Activated naive CD4-positive, alpha-beta T cell treated with anti-CD3 and anti-CD28 coated beads, Interleukin-2, amount 50 U/mL, for 72 hours (primary cell): ENCODE measurements at regions not wholly inside any gene's neighbourhood (a gene's known extent, or its start where the extent isn't known, plus 50 kb on each side); places are given as distances from the start of the nearest gene placed in this dataset.

ENCODE experiments used
- ATAC-seq, 2 donors: fragments of 150-1000 bp; cut with Tn5 transposase; 2 replicates each; pipeline ENCODE4 v1.10.0; 2021; ENCODE audit warnings: mild to moderate bottlenecking in 2 of 2, moderate library complexity in 2 of 2
- DNase-seq, 2 donors: peaks; one replicate each; pipeline ENCODE4 v3.0.0; 2021 to 2022; ENCODE audit warnings: low spot score in 2 of 2
- H3K27ac Mint-ChIP-seq, 2 donors: one replicate each; pipeline ENCODE4 v1.8.0; 2022; ENCODE audit warnings: mild to moderate bottlenecking in 2 of 2, mixed read lengths in 2 of 2
- H3K36me3 Mint-ChIP-seq, 2 donors: one replicate each; pipeline ENCODE4 v1.8.0; 2022; ENCODE audit warnings: mixed read lengths in 2 of 2
- H3K9me3 Mint-ChIP-seq, 2 donors: one replicate each; pipeline ENCODE4 v1.8.0; 2022; ENCODE audit warnings: mixed read lengths in 2 of 2

- no peak overlapping the region for H3K27ac Mint-ChIP-seq
- no peaks in the 10 kb centered on the region for H3K9me3 Mint-ChIP-seq
- H3K36me3 Mint-ChIP-seq: no peaks in the 10 kb centered on the region
- ATAC-seq (no peak), DNase-seq (no peak)
Measured at GRCh38 chr2:6446938-6447608, 418.6 kb downstream of the CMPK2 start.

- Mint-ChIP-seq H3K36me3 (no peaks in the 10 kb centered on the region), H3K27ac (no peak overlapping the region), H3K9me3 (no peaks in the 10 kb centered on the region)
- DNase-seq: no peak
- ATAC-seq: no peak
Measured at GRCh38 chr2:6448893-6449292, 416.8 kb downstream of the CMPK2 start.

GRCh38 chr2:6449343-6449742 lies 416.4 kb downstream of the CMPK2 start:
- H3K9me3 Mint-ChIP-seq: no peaks in the 10 kb centered on the region
- no peak for ATAC-seq

GRCh38 chr2:6452702-6453481 lies 412.8 kb downstream of the CMPK2 start:
- H3K9me3 Mint-ChIP-seq: peaks cover 0 to 2% of the 10 kb centered on the region in 2 donors
- ATAC-seq (no peak), DNase-seq (no peak)
- H3K36me3 Mint-ChIP-seq: no peaks in the 10 kb centered on the region
- H3K27ac Mint-ChIP-seq: no peak overlapping the region

More at GRCh38 chr2:6449343-6449742, 416.4 kb downstream of the CMPK2 start:
- DNase-seq: no peak
- H3K36me3 Mint-ChIP-seq: no peaks in the 10 kb centered on the region
- H3K27ac Mint-ChIP-seq: no peak overlapping the region

GRCh38 chr2:6454286-6454990 lies 411.3 kb downstream of the CMPK2 start:
- Mint-ChIP-seq H3K9me3 (peaks cover 0 to 3% of the 10 kb centered on the region in 2 donors), H3K27ac (no peak overlapping the region), H3K36me3 (no peaks in the 10 kb centered on the region)
- ATAC-seq (no peak), DNase-seq (no peak)

GRCh38 chr2:6459138-6459537 lies 406.6 kb downstream of the CMPK2 start:
- Mint-ChIP-seq H3K9me3 (peaks cover 0 to 3% of the 10 kb centered on the region in 2 donors), H3K36me3 (no peaks in the 10 kb centered on the region), H3K27ac (no peak overlapping the region)
- ATAC-seq: no peak
- no peak for DNase-seq

GRCh38 chr2:6470518-6470917 lies 395.2 kb downstream of the CMPK2 start:
- no peaks in the 10 kb centered on the region for H3K36me3 Mint-ChIP-seq
- no peak overlapping the region for H3K27ac Mint-ChIP-seq
- DNase-seq (no peak), ATAC-seq (no peak)
- H3K9me3 Mint-ChIP-seq: peaks cover 0 to 6% of the 10 kb centered on the region in 2 donors

GRCh38 chr2:6471419-6471818 lies 394.3 kb downstream of the CMPK2 start:
- DNase-seq (no peak), ATAC-seq (no peak)
- Mint-ChIP-seq H3K9me3 (peaks cover 0 to 5% of the 10 kb centered on the region in 2 donors), H3K27ac (no peak overlapping the region), H3K36me3 (no peaks in the 10 kb centered on the region)

GRCh38 chr2:6474161-6475140 lies 391.3 kb downstream of the CMPK2 start:
- Mint-ChIP-seq H3K9me3 (no peaks in the 10 kb centered on the region), H3K36me3 (no peaks in the 10 kb centered on the region), H3K27ac (no peak overlapping the region)
- no peak for ATAC-seq
- DNase-seq: no peak

GRCh38 chr2:6475155-6475940 lies 390.4 kb downstream of the CMPK2 start:
- DNase-seq: no peak
- Mint-ChIP-seq H3K36me3 (no peaks in the 10 kb centered on the region), H3K27ac (no peak overlapping the region), H3K9me3 (peaks cover 0 to 8% of the 10 kb centered on the region in 2 donors)
- no peak for ATAC-seq

GRCh38 chr2:6480514-6480913 lies 385.2 kb downstream of the CMPK2 start:
- Mint-ChIP-seq H3K27ac (no peak overlapping the region), H3K36me3 (no peaks in the 10 kb centered on the region), H3K9me3 (peaks cover 0 to 8% of the 10 kb centered on the region in 2 donors)
- ATAC-seq: no peak
- DNase-seq: no peak

- peaks cover 0 to 8% of the 10 kb centered on the region in 2 donors for H3K9me3 Mint-ChIP-seq
- H3K27ac Mint-ChIP-seq: no peak overlapping the region
- ATAC-seq (no peak), DNase-seq (no peak)
- no peaks in the 10 kb centered on the region for H3K36me3 Mint-ChIP-seq
Measured at GRCh38 chr2:6482256-6482655, 383.5 kb downstream of the CMPK2 start.

GRCh38 chr2:6487765-6488164 lies 377.9 kb downstream of the CMPK2 start:
- Mint-ChIP-seq H3K27ac (no peak overlapping the region), H3K9me3 (no peaks in the 10 kb centered on the region), H3K36me3 (no peaks in the 10 kb centered on the region)
- ATAC-seq (no peak), DNase-seq (no peak)

- ATAC-seq: no peak
- no peak overlapping the region for H3K27ac Mint-ChIP-seq
- peaks cover 0 to 2% of the 10 kb centered on the region in 2 donors for H3K9me3 Mint-ChIP-seq
- no peak for DNase-seq
- H3K36me3 Mint-ChIP-seq: no peaks in the 10 kb centered on the region
Measured at GRCh38 chr2:6492573-6492972, 373.1 kb downstream of the CMPK2 start.

- DNase-seq (no peak), ATAC-seq (no peak)
- Mint-ChIP-seq H3K36me3 (no peaks in the 10 kb centered on the region), H3K27ac (no peak overlapping the region), H3K9me3 (peaks cover 0 to 3% of the 10 kb centered on the region in 2 donors)
Measured at GRCh38 chr2:6493266-6493665, 372.4 kb downstream of the CMPK2 start.

- ATAC-seq (no peak), DNase-seq (no peak)
- Mint-ChIP-seq H3K36me3 (no peaks in the 10 kb centered on the region), H3K9me3 (peaks cover 0 to 3% of the 10 kb centered on the region in 2 donors), H3K27ac (no peak overlapping the region)
Measured at GRCh38 chr2:6493669-6494068, 372.0 kb downstream of the CMPK2 start.
